Germinal center (tissue), 1 donor: ENCODE measurements at regions not wholly inside any gene's neighbourhood (a gene's known extent, or its start where the extent isn't known, plus 50 kb on each side); places are given as distances from the start of the nearest gene placed in this dataset.
"Not testable (repeated sequence)": the region's sequence is repeated elsewhere in the genome, so short reads cannot be mapped to it uniquely, and the experiment has no call there.

Experiments used
- DNase-seq: peaks from one replicate; pipeline ENCODE4 v3.0.0; 2012; ENCODE audit warnings: mixed read lengths, low spot score

GRCh38 chr12:34223640-34224039, 201.3 kb downstream of the ALG10 start:
- DNase-seq: no peak

- DNase-seq: not testable (repeated sequence)
Observed at GRCh38 chr12:34226044-34226443, 203.7 kb downstream of the ALG10 start.

- not testable (repeated sequence) for DNase-seq
Observed at GRCh38 chr12:34228046-34228445, 205.8 kb downstream of the ALG10 start.

GRCh38 chr12:34229033-34229432, 206.7 kb downstream of the ALG10 start:
- not testable (repeated sequence) for DNase-seq

GRCh38 chr12:34233618-34234017, 211.3 kb downstream of the ALG10 start:
- DNase-seq: no peak

GRCh38 chr12:34236073-34236472, 213.8 kb downstream of the ALG10 start:
- DNase-seq: no peak

GRCh38 chr12:34244608-34245007, 222.3 kb downstream of the ALG10 start:
- no peak for DNase-seq

GRCh38 chr12:34249271-34249670, 227.0 kb downstream of the ALG10 start:
- DNase-seq: no peak

GRCh38 chr12:34251879-34252278, 229.6 kb downstream of the ALG10 start:
- not testable (repeated sequence) for DNase-seq

- DNase-seq: no peak
Observed at GRCh38 chr12:34253674-34254073, 231.4 kb downstream of the ALG10 start.

- no peak for DNase-seq
Observed at GRCh38 chr12:34257093-34257492, 234.8 kb downstream of the ALG10 start.

GRCh38 chr12:34262140-34262539, 239.8 kb downstream of the ALG10 start:
- not testable (repeated sequence) for DNase-seq

- no peak for DNase-seq
Observed at GRCh38 chr12:34264110-34264509, 241.8 kb downstream of the ALG10 start.

- not testable (repeated sequence) for DNase-seq
Observed at GRCh38 chr12:34273703-34274102, 251.4 kb downstream of the ALG10 start.

GRCh38 chr12:34275129-34275528, 252.8 kb downstream of the ALG10 start:
- no peak for DNase-seq

GRCh38 chr12:34286483-34286882, 264.2 kb downstream of the ALG10 start:
- no peak for DNase-seq

GRCh38 chr12:34286934-34287333, 264.6 kb downstream of the ALG10 start:
- no peak for DNase-seq

GRCh38 chr12:34287437-34287836, 265.1 kb downstream of the ALG10 start:
- DNase-seq: no peak

GRCh38 chr12:34287986-34288962, 266.0 kb downstream of the ALG10 start:
- no peak for DNase-seq

- DNase-seq: no peak
Observed at GRCh38 chr12:34288963-34289345, 266.7 kb downstream of the ALG10 start.

GRCh38 chr12:34289431-34290380, 267.4 kb downstream of the ALG10 start:
- no peak for DNase-seq

GRCh38 chr12:34290381-34290995, 268.2 kb downstream of the ALG10 start:
- DNase-seq: no peak
